Hepatocyte (in vitro differentiated cells): ENCODE measurements at regions not wholly inside any gene's neighbourhood (a gene's known extent, or its start where the extent isn't known, plus 50 kb on each side); places are given as distances from the start of the nearest gene placed in this dataset.

Source experiments
- DNase-seq: peaks from one replicate; pipeline ENCODE4 v3.0.0-alpha.2; 2016; ENCODE audit warnings: low spot score
- H2AFZ ChIP-seq: fragments of 200-600 bp; sonication (generic); 2 replicates; pipeline ENCODE4 v1.6.0; 2016; ENCODE audit warnings: antibody characterized with exemption, mild to moderate bottlenecking
- H3K27ac ChIP-seq: fragments of 200-600 bp; sonication (generic); 2 replicates; pipeline ENCODE4 v1.5.1; 2016; ENCODE audit warnings: mild to moderate bottlenecking
- H3K27me3 ChIP-seq: fragments of 200-600 bp; sonication (generic); 2 replicates; pipeline ENCODE4 v1.6.1; 2016
- H3K36me3 ChIP-seq: fragments of 200-600 bp; sonication (generic); replicated peaks from 2 replicates; pipeline ENCODE4 v1.5.1; 2016; ENCODE audit warnings: low read depth; ENCODE audit not compliant: insufficient read depth
- H3K4me1 ChIP-seq: fragments of 200-600 bp; sonication (generic); 2 replicates; pipeline ENCODE4 v1.5.1; 2016; ENCODE audit warnings: mild to moderate bottlenecking, moderate library complexity; ENCODE audit not compliant: insufficient read depth
- H3K4me2 ChIP-seq: fragments of 200-600 bp; sonication (generic); 2 replicates; pipeline ENCODE4 v1.6.0; 2016
- H3K4me3 ChIP-seq: fragments of 200-600 bp; sonication (generic); 2 replicates; pipeline ENCODE4 v1.5.1; 2016; ENCODE audit warnings: mild to moderate bottlenecking
- H3K79me2 ChIP-seq: fragments of 200-600 bp; sonication (generic); 2 replicates; pipeline ENCODE4 v1.6.0; 2017; ENCODE audit warnings: mild to moderate bottlenecking
- H3K9me2 ChIP-seq: fragments of 200-600 bp; sonication (generic); replicated peaks from 2 replicates; pipeline ENCODE4 v1.6.0; 2017; ENCODE audit warnings: mild to moderate bottlenecking; ENCODE audit not compliant: insufficient read depth
- H3K9me3 ChIP-seq: fragments of 200-600 bp; sonication (generic); 2 replicates; pipeline ENCODE4 v1.5.1; 2016; ENCODE audit warnings: low read depth, mild to moderate bottlenecking
- H4K20me1 ChIP-seq: fragments of 200-600 bp; sonication (generic); 2 replicates; pipeline ENCODE4 v1.6.0; 2016; ENCODE audit warnings: mild to moderate bottlenecking; ENCODE audit not compliant: insufficient read depth, poor library complexity, severe bottlenecking
- EZH2 ChIP-seq: fragments of 200-600 bp; sonication (generic); IDR thresholded peaks from 2 replicates; pipeline ENCODE4 v1.6.1; 2016; ENCODE audit warnings: antibody characterized with exemption, mild to moderate bottlenecking, borderline replicate concordance
- EZH2phosphoT487 ChIP-seq: fragments of 200-600 bp; sonication (generic); IDR thresholded peaks from one replicate; pipeline ENCODE4 v1.6.1; 2018; ENCODE audit warnings: antibody characterized with exemption, mild to moderate bottlenecking, low read depth, moderate library complexity; ENCODE audit not compliant: unreplicated experiment, severe bottlenecking
- WGBS: methylation state at CpG from one replicate; pipeline ENCODE4 v1.1.6; 2016; ENCODE audit warnings: low lambda C conversion rate; ENCODE audit errors: missing lambda C conversion rate; 5-methylcytosine and 5-hydroxymethylcytosine counted together
- TF ChIP-seq, protein P1 (sequence below): fragments of 200-600 bp; sonication (generic); IDR thresholded peaks from 2 replicates; pipeline ENCODE4 v1.5.1; 2016; ENCODE audit warnings: antibody characterized with exemption, mild to moderate bottlenecking; ENCODE audit not compliant: poor library complexity

DNA sequence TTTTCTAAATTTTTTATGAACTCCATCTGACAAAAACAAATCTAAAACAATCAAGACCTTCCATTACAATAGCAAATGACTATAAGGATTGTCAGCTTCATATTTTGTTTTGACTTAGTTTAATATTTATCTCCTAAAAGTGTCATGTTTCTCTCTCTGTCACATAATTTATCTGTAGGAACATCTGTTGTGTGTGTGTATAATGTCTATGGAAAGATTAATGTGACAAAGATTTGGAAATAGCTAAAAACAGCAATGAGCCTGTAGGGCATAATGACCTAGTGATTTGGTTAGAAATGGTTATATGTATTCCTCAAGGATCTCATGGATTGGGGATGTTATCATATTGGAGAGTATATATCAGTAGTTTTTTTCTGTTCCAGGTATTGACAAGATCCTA is 69.6 kb upstream of the MDFIC start:
- Histone ChIP-seq H3K4me1 (no peaks in the 10 kb centered on the region), H3K36me3 (no peaks in the 10 kb centered on the region), H3K4me3 (no peak overlapping the region), H3K27ac (no peak overlapping the region), H3K27me3 (no peaks in the 10 kb centered on the region), H3K9me2 (no peaks in the 10 kb centered on the region), H3K79me2 (no peaks in the 10 kb centered on the region), H3K4me2 (no peak overlapping the region), H3K9me3 (no peaks in the 10 kb centered on the region), H4K20me1 (no peaks in the 10 kb centered on the region), H2AFZ (no peak overlapping the region)
- no peak for DNase-seq
- TF ChIP-seq, protein P1, sequence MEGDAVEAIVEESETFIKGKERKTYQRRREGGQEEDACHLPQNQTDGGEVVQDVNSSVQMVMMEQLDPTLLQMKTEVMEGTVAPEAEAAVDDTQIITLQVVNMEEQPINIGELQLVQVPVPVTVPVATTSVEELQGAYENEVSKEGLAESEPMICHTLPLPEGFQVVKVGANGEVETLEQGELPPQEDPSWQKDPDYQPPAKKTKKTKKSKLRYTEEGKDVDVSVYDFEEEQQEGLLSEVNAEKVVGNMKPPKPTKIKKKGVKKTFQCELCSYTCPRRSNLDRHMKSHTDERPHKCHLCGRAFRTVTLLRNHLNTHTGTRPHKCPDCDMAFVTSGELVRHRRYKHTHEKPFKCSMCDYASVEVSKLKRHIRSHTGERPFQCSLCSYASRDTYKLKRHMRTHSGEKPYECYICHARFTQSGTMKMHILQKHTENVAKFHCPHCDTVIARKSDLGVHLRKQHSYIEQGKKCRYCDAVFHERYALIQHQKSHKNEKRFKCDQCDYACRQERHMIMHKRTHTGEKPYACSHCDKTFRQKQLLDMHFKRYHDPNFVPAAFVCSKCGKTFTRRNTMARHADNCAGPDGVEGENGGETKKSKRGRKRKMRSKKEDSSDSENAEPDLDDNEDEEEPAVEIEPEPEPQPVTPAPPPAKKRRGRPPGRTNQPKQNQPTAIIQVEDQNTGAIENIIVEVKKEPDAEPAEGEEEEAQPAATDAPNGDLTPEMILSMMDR: no peak
- TF ChIP-seq EZH2 (no peak), EZH2phosphoT487 (no peak)

DNA sequence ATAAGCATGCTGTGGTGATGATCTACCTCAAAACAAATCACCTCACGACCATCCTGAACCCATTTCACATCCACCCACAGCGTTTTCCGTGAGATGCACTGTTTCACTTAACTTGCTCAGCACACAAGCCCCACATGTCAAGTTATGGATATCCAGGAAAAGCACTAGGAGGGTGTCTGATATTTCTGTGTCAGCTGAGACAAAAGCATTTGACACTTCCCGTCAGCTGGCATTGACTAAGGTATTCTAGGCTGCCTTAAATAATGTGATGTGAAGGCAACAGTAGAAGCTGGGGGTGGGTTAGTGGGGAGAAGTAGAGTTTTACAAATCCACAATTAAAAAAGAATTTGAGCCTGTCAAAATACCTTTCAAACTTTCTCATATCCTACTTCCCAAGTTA is 68.7 kb upstream of the MDFIC start:
- no peak overlapping the region for H2AFZ ChIP-seq
- no peaks in the 10 kb centered on the region for H3K36me3 ChIP-seq
- 85% methylated on average over 4 of the region's 4 CpGs for WGBS
- DNase-seq: no peak
- no peak for TF ChIP-seq EZH2
- TF ChIP-seq EZH2phosphoT487: no peak
- TF ChIP-seq, protein P1: no peak
- H3K27me3 ChIP-seq: no peaks in the 10 kb centered on the region
- no peaks in the 10 kb centered on the region for H3K79me2 ChIP-seq
- H3K9me3 ChIP-seq: no peaks in the 10 kb centered on the region
- H3K9me2 ChIP-seq: no peaks in the 10 kb centered on the region
- no peak overlapping the region for H3K4me2 ChIP-seq
- no peaks in the 10 kb centered on the region for H4K20me1 ChIP-seq
- no peak overlapping the region for H3K27ac ChIP-seq
- H3K4me1 ChIP-seq: no peaks in the 10 kb centered on the region
- no peak overlapping the region for H3K4me3 ChIP-seq

DNA sequence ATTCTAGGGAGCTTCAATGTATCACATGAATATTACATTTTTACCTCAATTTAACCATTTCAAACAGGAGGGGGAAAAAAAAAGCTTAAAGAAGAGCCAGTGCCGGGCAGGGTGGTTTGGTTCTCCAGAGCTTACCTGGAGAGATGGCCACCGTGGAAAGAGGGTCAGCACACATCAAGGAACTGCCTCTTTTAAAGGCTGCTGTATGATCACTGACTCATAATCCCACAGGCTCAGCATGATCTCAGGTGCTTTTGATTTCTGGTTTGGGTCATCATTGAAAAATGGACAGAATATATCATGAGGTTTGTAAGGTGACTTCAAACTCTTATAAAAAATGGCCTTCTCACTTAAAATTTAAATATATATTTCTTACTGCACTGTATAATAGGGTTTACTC is 67.5 kb upstream of the MDFIC start:
- Histone ChIP-seq H3K4me3 (no peak overlapping the region), H3K9me2 (no peaks in the 10 kb centered on the region), H3K79me2 (no peaks in the 10 kb centered on the region), H3K9me3 (no peaks in the 10 kb centered on the region), H3K4me2 (no peak overlapping the region), H3K27me3 (no peaks in the 10 kb centered on the region), H2AFZ (no peak overlapping the region), H3K4me1 (no peaks in the 10 kb centered on the region), H4K20me1 (no peaks in the 10 kb centered on the region), H3K36me3 (no peaks in the 10 kb centered on the region), H3K27ac (no peak overlapping the region)
- DNase-seq: no peak
- 88% methylated on average over 2 of the region's 2 CpGs for WGBS
- TF ChIP-seq EZH2phosphoT487: no peak
- TF ChIP-seq, protein P1: no peak
- TF ChIP-seq EZH2: no peak

DNA sequence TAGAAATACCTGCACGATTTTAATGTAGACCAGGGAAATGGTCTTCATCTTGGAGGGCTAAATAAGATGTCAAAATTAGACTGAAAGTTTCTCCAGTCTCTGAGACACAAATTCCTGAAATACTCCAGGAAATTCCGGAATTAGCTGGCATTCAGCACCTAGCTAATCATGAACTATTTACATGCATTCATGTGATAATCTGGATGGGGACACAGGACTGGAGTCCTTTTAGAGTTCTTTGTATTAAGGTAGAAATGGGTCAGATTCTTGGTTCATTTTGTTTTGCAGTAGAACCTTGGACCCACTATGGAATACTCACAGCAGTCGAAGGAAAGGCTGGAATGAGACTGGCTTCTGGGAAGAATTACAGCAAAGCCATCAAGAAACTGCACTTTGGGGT is 65.3 kb upstream of the MDFIC start:
- Histone ChIP-seq H3K4me1 (no peaks in the 10 kb centered on the region), H2AFZ (no peak overlapping the region), H3K79me2 (no peaks in the 10 kb centered on the region), H3K27ac (no peak overlapping the region), H3K27me3 (no peaks in the 10 kb centered on the region), H3K9me2 (no peaks in the 10 kb centered on the region), H4K20me1 (no peaks in the 10 kb centered on the region), H3K36me3 (no peaks in the 10 kb centered on the region), H3K4me2 (no peak overlapping the region), H3K4me3 (no peak overlapping the region), H3K9me3 (no peaks in the 10 kb centered on the region)
- no peak for DNase-seq
- TF ChIP-seq, protein P1: no peak
- TF ChIP-seq EZH2phosphoT487: no peak
- TF ChIP-seq EZH2: no peak
- 52% methylated on average over 3 of the region's 3 CpGs for WGBS
